GM18526 (cell line): ENCODE measurements at regions not wholly inside any gene's neighbourhood (a gene's known extent, or its start where the extent isn't known, plus 50 kb on each side); places are given as distances from the start of the nearest gene placed in this dataset.

ENCODE experiments used
- POLR2A ChIP-seq: IDR thresholded peaks from 3 replicates; pipeline ENCODE4 v1.6.1; 2011; ENCODE audit not compliant: insufficient read length; ENCODE audit errors: extremely low read depth

DNA sequence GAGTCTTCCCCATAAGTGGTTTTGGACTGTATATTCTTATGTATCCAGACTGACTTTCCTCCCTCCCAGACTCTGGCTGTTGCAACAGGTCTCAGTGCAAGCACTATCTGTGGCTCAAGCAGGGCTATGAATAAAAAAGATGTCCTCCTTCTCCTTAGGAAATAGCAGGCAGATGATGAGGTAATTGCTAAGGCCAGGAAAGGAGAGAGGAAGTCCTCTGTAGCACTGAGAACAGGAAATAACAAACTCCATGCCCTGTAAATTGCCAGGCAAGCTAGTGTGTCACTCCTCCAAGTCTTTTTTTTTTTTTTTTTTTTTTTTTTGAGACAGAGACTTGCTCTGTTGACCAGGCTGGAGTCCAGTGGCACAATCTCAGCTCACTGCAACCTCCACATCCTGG lies 900.1 kb downstream of the TYW1 start:
- no peak for TF ChIP-seq POLR2A

DNA sequence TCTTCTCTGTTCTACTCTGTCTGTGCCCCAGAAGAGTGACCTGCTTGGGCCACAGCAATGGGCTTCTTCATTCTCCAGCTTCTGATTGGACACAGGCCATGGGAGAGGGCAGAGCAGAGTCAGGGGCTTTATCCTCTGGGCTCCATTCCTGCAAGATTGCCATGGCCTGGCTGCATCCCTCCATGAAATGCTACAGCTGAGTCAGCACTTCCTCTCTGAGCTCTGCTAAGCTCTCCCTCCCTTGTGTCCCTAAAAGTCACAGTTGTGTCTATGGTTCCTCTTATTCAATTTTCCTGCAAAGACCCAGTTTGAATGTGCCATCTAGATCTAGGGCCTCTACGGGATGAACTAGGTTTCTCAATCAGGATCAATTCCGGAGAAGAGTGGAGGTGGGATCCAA lies 903.8 kb downstream of the TYW1 start:
- no peak for TF ChIP-seq POLR2A

DNA sequence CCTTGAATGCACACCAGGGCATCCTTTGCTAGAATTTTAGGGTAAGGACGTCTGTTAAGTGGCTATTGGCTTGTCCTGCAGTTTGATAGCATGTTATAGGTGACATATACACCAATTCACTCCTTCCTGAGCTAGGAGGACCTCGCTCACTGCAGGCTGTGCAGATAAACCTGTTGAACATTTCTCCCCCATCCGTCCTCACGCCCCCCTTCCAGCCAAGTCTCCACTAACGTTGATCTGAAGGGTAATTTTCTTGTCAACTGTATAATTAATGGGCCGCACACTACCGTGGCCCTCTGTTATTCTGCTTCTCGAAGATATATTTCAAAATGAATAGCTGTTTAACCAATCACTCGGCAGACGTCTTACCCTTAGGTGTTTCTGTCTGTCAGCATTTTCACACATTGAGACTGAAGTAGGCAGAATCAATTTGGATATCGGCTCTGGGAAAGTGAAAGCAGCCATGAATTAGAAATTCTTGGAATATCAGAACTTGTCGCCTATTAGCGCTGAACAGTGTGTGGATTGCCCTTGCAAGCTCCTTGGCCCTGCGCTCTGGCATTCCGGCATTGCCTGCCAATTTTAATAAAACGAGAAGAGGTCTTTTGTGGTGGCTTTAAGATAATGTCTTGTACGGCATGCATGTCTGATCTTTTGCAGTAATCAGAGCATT lies 905.3 kb downstream of the TYW1 start:
- TF ChIP-seq POLR2A: no peak

DNA sequence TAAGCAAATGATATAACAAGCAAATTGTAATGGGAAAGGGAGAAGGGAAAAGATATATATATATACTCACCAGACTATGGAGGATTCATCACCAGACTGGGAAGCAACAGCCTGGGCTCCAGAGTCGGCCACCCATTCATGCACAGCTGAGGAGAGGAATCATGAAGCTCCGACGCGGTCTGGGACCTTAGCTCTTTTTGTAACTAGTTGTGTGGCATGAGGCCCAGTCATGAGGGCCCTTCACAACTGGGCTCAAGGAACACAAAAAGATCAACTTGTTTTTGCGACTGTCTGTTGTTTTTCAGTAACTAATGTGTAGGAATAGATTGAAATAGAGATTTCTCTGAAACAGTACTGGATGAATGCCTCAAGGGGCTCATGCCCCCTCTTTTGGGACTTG lies 911.2 kb downstream of the TYW1 start:
- TF ChIP-seq POLR2A: no peak

DNA sequence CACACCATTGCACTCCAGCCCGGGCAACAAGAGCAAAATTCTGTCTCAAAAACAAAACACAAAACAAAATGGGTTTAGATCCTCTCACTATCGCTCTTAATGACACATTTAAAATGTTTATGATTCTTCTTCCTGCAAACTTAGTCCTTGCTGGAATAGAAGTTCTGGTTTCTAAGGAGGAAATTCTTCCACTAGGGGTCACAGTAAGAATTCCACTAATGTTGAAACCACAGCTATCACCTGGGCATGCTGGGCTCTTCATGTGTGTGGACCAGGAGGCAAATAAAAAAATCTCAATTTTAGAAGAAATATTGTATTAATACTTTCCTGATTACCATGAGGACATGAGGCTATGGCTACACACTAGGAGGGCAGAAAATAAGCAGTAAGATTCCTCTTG lies 915.8 kb downstream of the TYW1 start:
- no peak for TF ChIP-seq POLR2A

DNA sequence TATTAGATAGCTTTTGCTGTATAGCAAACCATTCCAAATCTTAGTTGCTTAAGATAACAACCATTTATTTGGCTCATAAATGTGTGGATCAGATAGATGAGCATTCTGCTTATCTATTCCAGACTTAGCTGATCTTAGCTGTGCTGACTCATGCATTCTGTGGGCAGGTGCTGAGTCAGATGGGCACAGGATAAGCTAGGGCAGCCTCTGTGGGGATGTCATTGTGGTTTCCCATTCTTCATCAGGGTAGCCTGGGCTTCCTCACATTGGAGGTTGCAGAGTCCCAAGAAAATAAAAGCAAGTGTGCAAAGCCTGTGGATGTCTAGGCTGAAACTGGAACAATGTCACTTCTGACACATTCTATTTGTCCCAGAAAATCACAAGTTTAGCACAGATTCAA lies 917.0 kb downstream of the TYW1 start:
- no peak for TF ChIP-seq POLR2A

DNA sequence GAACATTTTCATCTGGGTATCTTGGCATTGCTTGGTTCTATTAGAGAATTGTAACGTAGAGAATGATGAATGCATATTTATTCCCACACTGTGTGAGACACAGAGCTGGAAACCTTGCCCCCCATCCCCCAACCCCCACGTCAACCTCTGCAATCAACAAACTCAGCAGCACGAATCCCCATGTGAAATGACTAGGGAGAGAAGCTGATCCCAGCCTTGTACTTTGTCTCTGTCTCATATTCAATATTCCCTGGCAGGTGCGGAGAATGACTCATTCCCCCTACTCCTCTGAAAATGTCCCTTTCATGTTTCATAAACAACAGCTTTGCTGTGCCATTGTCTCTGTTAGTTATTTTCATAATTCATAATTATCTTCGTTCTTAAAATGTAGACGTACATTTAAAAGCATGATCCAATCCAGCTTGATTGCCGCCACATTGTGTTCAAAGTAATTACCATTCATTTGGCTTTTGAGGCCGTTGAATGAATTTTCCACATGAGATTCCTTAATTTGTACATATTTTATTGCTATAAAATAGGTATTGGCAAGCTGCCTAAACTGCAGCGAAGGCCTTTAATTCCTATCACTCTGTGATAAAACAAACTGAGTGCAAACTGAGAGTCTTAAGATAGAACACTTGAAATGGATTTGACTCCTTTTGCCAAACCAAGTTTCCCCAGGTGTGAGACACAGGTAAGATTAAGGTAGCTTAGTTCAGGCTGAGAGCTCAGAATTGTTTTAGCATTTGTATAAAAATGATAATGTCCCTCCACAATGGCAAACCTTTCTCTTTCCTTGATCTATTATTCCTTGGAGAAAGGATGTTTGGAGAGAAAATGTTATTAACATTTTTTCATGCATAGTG lies 920.2 kb downstream of the TYW1 start:
- no peak for TF ChIP-seq POLR2A

DNA sequence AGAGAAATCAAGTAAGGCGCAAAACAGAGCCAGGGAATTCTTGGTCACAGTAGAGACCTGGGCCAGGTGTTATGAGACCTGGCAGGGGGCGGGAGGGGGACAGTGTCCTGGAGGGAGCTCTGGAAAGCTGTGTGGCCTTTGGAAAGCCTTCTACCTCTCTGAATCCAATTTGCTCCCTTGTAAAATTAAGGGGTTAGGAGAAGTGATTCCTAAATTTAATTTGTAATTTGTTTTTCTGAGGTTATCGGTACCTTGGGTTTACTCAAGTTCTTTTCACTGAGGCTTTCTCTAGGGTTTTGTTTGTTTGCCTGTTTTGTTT lies 920.8 kb downstream of the TYW1 start:
- TF ChIP-seq POLR2A: no peak

DNA sequence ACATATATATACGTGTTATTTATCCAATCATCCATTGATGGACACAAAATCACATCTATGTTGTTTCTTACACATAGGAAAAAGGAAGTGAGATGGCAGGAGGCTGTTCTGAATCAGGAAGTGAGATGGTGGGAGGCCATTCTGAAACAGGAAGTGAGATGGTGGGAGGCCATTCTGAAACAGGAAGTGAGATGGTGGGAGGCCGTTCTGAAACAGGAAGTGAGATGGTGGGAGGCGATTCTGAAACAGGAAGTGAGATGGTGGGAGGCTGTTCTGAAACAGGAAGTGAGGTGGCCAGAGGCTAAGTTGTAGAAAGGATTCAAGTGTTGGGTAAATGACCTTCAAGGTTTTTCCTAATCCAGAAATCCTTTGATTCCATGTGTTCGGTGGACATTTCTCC lies 921.5 kb downstream of the TYW1 start:
- TF ChIP-seq POLR2A: no peak

DNA sequence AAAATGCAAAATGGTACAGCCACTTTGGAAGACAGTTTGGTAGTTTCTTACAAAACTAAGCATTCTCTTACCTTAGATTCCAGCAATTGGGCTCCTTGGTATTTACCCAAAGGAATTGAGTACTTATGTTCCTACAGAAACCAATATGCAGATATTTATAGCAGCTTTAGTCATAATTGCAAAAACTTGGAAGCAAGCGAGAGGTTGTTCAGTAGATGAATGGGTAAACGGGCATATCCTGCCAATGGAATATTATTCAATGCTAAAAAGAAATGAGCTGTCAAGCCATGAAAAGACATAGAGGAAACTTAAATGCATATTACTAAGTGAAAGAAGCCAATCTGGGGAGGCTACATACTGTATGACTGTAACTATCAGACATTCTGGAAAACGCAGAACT lies 926.7 kb downstream of the TYW1 start:
- no peak for TF ChIP-seq POLR2A

DNA sequence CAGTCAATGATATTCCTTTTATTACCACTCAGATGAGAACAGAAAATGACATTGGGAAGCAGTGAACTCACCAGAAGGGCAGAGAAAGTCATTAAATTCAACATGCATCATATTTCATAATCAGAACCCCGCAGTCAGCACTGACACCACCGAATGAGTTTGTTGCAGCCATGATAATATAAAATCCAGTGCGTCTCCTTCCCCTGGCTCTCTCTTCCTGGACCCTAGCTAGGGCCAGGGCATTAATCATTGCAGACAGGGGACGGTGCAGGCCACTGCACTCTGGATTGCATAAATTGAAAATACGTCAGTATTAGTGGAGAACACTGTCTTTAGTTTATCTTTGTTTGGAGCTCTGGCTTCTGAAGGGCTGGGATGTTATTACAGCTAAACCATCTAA lies 931.5 kb downstream of the TYW1 start:
- no peak for TF ChIP-seq POLR2A

DNA sequence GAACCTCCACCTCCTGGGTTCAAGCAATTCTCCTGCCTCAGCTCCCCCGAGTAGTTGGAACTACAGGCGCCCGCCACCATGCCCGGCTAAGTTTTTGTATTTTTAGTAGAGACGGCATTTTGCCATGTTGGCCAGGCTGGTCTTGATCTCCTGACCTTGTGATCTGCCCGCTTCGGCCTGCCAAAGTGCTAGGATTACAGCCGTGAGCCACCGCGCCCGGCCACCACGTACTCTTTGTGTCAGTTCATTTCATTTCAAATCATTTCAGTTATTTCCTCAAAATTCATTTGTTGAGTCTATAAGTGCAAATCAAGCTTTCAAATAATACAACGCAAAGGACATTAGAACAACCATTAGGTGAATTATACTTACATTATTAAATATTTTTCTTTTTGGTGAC lies 943.8 kb downstream of the TYW1 start:
- no peak for TF ChIP-seq POLR2A

DNA sequence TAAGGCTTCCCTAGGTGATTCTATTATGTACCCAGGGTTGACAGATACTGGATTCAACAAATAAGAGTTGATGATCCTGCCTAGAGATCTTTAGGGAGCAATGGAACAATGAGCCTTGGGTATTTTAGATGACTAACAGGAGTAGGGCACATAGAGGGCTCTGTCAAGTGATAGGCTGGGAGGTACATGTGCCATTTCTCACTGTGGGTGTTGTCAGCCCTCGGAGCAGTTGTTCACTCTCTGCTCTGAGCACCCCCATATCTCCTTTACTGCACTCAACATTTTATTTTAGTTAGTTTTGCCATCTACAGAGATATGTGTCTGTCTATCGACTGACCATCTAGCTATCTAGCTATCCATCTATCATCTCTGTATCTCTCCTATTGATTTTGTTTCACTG lies 950.6 kb downstream of the TYW1 start:
- TF ChIP-seq POLR2A: no peak

DNA sequence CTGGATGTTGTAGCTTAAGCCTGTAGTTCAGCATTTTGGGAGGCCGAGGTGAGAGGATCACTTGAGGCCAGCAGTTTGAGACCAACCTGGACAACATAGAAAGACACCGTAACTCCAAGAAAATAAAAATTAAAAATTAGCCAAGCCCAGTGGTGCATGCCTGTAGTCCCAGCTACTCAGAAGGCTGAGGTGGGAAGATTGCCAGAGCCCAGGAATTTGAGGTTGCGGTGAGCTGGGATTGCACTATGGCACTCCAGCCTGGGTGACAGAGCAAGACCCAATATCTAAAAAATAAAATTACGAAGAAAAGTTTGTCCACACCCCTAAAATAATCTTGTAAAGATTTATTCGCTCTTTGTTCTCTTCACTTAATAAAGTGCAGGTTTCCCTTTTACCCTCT lies 951.0 kb downstream of the TYW1 start:
- TF ChIP-seq POLR2A: no peak

DNA sequence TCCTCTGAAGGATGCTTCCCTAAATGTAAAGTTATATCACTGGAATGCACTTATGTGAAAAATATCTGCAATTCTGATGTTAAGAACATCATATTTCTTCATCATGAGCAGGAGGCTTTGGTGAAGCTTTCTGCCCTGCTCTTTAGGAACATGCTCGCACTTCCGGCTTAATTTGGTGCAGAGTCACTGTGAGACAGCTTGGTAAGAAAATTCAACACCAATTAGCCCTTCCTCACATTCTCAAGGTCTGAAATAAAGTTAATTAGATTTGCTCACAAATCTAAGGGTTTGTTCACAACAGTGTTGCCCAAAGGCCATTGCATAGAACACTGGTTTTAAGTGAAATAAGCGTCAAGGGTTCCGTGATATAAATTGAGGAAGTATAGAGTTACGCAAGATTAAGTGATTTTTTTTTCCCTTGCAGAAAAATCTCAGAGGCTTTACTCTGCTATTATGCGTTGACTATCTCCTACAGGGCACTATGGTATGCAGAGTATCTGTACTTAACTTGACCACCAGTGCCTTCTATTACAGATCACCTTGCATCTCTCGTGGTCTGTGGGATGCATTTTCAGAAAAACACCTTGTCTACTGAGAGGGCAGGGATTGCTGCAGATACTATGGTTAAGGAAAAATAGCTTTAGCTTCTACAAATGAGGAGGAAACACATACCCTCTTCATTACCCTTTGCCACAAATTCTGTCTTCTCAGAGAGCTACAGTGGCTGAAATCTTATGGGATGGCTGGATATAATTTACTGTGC lies 953.9 kb downstream of the TYW1 start:
- TF ChIP-seq POLR2A: no peak

DNA sequence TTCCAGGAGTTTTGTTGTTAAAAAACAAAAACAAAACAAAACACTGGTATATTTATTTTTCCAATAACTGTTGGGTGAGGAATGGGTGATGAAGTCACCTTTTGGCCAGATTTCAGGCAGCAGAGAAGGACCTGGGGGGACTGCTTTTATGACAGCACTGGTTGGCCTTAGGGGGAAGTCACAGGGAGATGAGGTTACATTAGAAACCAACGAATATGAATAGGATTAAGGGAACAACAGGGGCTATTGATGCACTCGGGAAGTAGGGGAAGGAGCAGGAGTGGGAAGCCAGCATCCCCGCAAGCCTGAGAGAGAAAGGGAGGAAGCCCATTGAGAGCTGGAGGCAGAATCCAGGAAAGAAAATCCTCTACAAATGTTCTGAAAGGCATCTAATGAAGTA lies 958.4 kb downstream of the TYW1 start:
- no peak for TF ChIP-seq POLR2A

DNA sequence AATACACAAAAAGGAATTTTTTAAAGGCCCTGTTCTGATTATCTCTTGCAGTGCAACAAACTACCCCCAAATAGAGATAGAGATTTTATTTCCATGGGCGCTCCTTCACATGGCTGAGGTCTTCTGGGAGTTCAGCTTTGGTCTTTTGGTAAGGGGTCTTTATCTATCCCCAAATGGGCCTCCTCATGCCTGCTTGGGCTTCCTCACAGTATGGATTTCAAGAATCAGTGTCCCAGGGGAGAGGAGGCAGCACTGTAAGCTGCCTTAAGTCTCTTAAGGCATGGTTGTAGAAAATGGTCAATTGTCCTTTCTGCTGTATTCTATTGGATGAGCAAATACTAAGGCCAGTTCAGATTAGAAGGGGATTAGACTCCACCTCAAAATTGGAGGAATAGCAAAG lies 966.2 kb downstream of the TYW1 start:
- no peak for TF ChIP-seq POLR2A

DNA sequence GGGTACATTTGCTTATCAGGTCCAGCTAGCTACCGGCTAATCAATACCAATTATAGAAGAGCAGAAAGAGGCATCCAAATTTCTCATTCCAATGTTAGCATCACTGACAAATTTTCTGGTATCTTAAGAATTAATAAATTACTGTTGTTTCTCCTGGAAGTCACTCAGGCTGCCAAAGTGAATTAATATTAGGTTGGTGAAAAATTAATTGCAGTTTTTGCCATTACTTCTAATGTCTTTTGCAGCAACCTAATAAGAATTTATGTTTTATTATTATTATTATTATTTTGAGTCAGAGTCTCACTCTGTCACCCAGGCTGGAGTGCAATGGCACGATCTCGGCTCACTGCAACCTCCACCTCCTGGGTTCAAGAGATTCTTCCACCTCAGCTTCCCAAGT lies 979.9 kb downstream of the TYW1 start:
- TF ChIP-seq POLR2A: no peak
